HEK293T (cell line): ENCODE measurements at regions not wholly inside any gene's neighbourhood (a gene's known extent, or its start where the extent isn't known, plus 50 kb on each side); places are given as distances from the start of the nearest gene placed in this dataset.

Experiments
- BHLHE40 ChIP-seq: fragments of 450-650 bp; IDR thresholded peaks from 2 replicates; pipeline ENCODE4 v1.6.1; 2016; ENCODE audit warnings: mild to moderate bottlenecking, moderate library complexity, borderline replicate concordance
- ELF4 ChIP-seq: fragments of 450-650 bp; IDR thresholded peaks from 2 replicates; pipeline ENCODE4 v1.6.1; 2017; ENCODE audit warnings: antibody characterized with exemption
- FOXA1 ChIP-seq: fragments of 450-650 bp; IDR thresholded peaks from 2 replicates; pipeline ENCODE4 v1.6.1; 2016; ENCODE audit warnings: mild to moderate bottlenecking
- FOXK2 ChIP-seq: fragments of 450-650 bp; IDR thresholded peaks from 2 replicates; pipeline ENCODE4 v1.6.1; 2016; ENCODE audit warnings: mild to moderate bottlenecking
- SP1 ChIP-seq: fragments of 450-650 bp; IDR thresholded peaks from 2 replicates; pipeline ENCODE4 v1.6.1; 2017
- SUZ12 ChIP-seq: fragments of 450-650 bp; IDR thresholded peaks from 2 replicates; pipeline ENCODE4 v1.6.1; 2016; ENCODE audit warnings: mild to moderate bottlenecking

GRCh38 chr5:15320871-15321270 is 179.1 kb upstream of the FBXL7 start:
- TF ChIP-seq FOXK2 (no peak), ELF4 (no peak), BHLHE40 (no peak), SUZ12 (no peak), SP1 (no peak), FOXA1 (no peak)
